ENCODE measurements at regions not wholly inside any gene's neighbourhood (a gene's known extent, or its start where the extent isn't known, plus 50 kb on each side); places are given as distances from the start of the nearest gene placed in this dataset.

- intact Hi-C loops (cut with DNase I) = no loop called here
- H3K9me3 ChIP-seq = no peaks in the 10 kb centered on the region
- no peaks in the 10 kb centered on the region for H3K36me3 ChIP-seq
- H3K4me3 ChIP-seq = no peak overlapping the region
- DNase-seq = no peak
- no peak for ATAC-seq
- no peak for TF ChIP-seq POLR2A (IDR thresholded peaks at IDR 0.05)
- TF ChIP-seq, protein P1, sequence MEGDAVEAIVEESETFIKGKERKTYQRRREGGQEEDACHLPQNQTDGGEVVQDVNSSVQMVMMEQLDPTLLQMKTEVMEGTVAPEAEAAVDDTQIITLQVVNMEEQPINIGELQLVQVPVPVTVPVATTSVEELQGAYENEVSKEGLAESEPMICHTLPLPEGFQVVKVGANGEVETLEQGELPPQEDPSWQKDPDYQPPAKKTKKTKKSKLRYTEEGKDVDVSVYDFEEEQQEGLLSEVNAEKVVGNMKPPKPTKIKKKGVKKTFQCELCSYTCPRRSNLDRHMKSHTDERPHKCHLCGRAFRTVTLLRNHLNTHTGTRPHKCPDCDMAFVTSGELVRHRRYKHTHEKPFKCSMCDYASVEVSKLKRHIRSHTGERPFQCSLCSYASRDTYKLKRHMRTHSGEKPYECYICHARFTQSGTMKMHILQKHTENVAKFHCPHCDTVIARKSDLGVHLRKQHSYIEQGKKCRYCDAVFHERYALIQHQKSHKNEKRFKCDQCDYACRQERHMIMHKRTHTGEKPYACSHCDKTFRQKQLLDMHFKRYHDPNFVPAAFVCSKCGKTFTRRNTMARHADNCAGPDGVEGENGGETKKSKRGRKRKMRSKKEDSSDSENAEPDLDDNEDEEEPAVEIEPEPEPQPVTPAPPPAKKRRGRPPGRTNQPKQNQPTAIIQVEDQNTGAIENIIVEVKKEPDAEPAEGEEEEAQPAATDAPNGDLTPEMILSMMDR (IDR thresholded peaks at IDR 0.05) = no peak
- no peak overlapping the region for H3K27ac ChIP-seq
- no peaks in the 10 kb centered on the region for H3K27me3 ChIP-seq
- H3K4me1 ChIP-seq = no peaks in the 10 kb centered on the region
- 66% methylated on average over 8 of the region's 8 CpGs for WGBS (ENCODE audit: insufficient coverage, low coverage, low lambda C conversion rate, missing lambda C conversion rate)
Measured at GRCh38 chrX:9330249-9330982, 134.4 kb upstream of the TBL1X start.

- peak in 2 of 4 donors; percentile 28 to 37 for ATAC-seq
- peaks cover 0 to 5% (median 0%) of the 10 kb centered on the region in 4 donors for H3K4me1 ChIP-seq
- DNase-seq = no peak
- TF ChIP-seq, protein P1 (IDR thresholded peaks at IDR 0.05) = no peak
- TF ChIP-seq POLR2A (IDR thresholded peaks at IDR 0.05) = no peak
- H3K27me3 ChIP-seq = no peaks in the 10 kb centered on the region
- intact Hi-C loops (cut with DNase I) = no loop called here
- H3K36me3 ChIP-seq = no peaks in the 10 kb centered on the region
- WGBS (ENCODE audit: insufficient coverage, low coverage, low lambda C conversion rate, missing lambda C conversion rate) = 31% methylated on average over 11 of the region's 11 CpGs
- H3K27ac ChIP-seq = no peak overlapping the region
- H3K4me3 ChIP-seq = no peak overlapping the region
- no peaks in the 10 kb centered on the region for H3K9me3 ChIP-seq
Measured at GRCh38 chrX:9333873-9334560, 130.8 kb upstream of the TBL1X start.

- Histone ChIP-seq H3K36me3 (no peaks in the 10 kb centered on the region), H3K27me3 (no peaks in the 10 kb centered on the region), H3K4me3 (no peak overlapping the region), H3K9me3 (no peaks in the 10 kb centered on the region), H3K27ac (no peak overlapping the region), H3K4me1 (peaks cover 0 to 5% (median 0%) of the 10 kb centered on the region in 4 donors)
- DNase-seq (no peak), ATAC-seq (no peak)
- WGBS (ENCODE audit: insufficient coverage, low coverage, low lambda C conversion rate, missing lambda C conversion rate) = 73% methylated on average over 5 of the region's 6 CpGs
- intact Hi-C loops (cut with DNase I) = no loop called here
- TF ChIP-seq, protein P1 (IDR thresholded peaks at IDR 0.05) = no peak
- TF ChIP-seq POLR2A (IDR thresholded peaks at IDR 0.05) = no peak
Measured at GRCh38 chrX:9335251-9335650, 129.6 kb upstream of the TBL1X start.

DNA sequence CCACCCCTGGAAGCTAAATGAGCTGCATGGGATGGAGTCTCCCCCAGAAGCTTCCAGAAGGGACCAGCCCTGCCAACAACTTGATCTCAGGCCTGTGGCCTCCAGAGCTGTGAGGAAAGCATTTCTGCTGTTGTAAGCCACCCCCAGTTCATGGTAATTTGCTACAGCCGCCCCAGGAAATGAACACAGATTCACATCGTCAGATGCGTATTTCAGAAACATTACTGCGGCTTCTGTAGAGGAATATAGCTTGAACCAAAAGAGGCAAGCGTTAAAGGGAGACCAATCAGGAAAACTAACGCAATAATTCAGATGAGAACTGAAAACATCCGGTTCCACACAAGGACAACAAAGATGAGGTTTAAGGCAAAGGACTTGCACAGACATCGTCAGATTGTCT lies 128.4 kb upstream of the TBL1X start:
- intact Hi-C loops (cut with DNase I) = no loop called here
- H3K27me3 ChIP-seq = no peaks in the 10 kb centered on the region
- ATAC-seq (no peak), DNase-seq (no peak)
- 36% methylated on average over 8 of the region's 8 CpGs for WGBS (ENCODE audit: insufficient coverage, low coverage, low lambda C conversion rate, missing lambda C conversion rate)
- H3K9me3 ChIP-seq = no peaks in the 10 kb centered on the region
- no peak overlapping the region for H3K4me3 ChIP-seq
- no peaks in the 10 kb centered on the region for H3K36me3 ChIP-seq
- TF ChIP-seq, protein P1 (IDR thresholded peaks at IDR 0.05) = no peak
- no peak for TF ChIP-seq POLR2A (IDR thresholded peaks at IDR 0.05)
- H3K4me1 ChIP-seq = peaks cover 0 to 9% (median 0%) of the 10 kb centered on the region in 4 donors
- H3K27ac ChIP-seq = no peak overlapping the region

All from right lobe of liver (tissue), 6 donors.